GM12878 (cell line): ENCODE measurements at regions not wholly inside any gene's neighbourhood (a gene's known extent, or its start where the extent isn't known, plus 50 kb on each side); places are given as distances from the start of the nearest gene placed in this dataset.

ENCODE experiments used
- BCL3 ChIP-seq: IDR thresholded peaks from 2 replicates; pipeline ENCODE4 v1.6.1; 2011; ENCODE audit warnings: borderline replicate concordance, low read depth, mild to moderate bottlenecking, moderate library complexity, low read length; ENCODE audit not compliant: insufficient read depth, poor library complexity, severe bottlenecking
- BMI1 ChIP-seq: fragments of 450-650 bp; IDR thresholded peaks from 2 replicates; pipeline ENCODE4 v1.6.1; 2016; ENCODE audit warnings: mild to moderate bottlenecking, moderate library complexity, borderline replicate concordance
- CBX5 ChIP-seq: sonication (generic); IDR thresholded peaks from 2 replicates; pipeline ENCODE4 v1.6.1; 2016; ENCODE audit warnings: low read depth, moderate library complexity, mild to moderate bottlenecking, inconsistent platforms
- CHD2 ChIP-seq: IDR thresholded peaks from 2 replicates; pipeline ENCODE4 v1.6.1; 2011; ENCODE audit warnings: low read depth, low read length, improper control_type of control experiment, borderline replicate concordance
- CREB1 ChIP-seq: IDR thresholded peaks from 2 replicates; pipeline ENCODE4 v1.6.1; 2012; ENCODE audit warnings: low read depth, mild to moderate bottlenecking, inconsistent platforms
- CTCF ChIP-seq, 3 experiments: IDR thresholded peaks in 2 of 3; conservative IDR thresholded peaks in 1 of 3; 2 replicates each; pipeline ENCODE4 v1.5.1; 2011; ENCODE audit warnings: low read depth in 3 of 3, low read length in 3 of 3, mild to moderate bottlenecking in 3 of 3, control low read depth in 2 of 3, moderate library complexity in 2 of 3, inconsistent platforms in 1 of 3, mixed read lengths in 1 of 3; ENCODE audit not compliant: control insufficient read depth in 2 of 3, insufficient read depth in 1 of 3; ENCODE audit errors: extremely low read depth in 1 of 3
- EED ChIP-seq: sonication (generic); IDR thresholded peaks from 2 replicates; pipeline ENCODE4 v1.6.1; 2016; ENCODE audit warnings: antibody characterized with exemption, low read depth
- FOS ChIP-seq: IDR thresholded peaks from 3 replicates; pipeline ENCODE4 v1.6.1; 2011; ENCODE audit warnings: borderline replicate concordance; ENCODE audit not compliant: insufficient read length; ENCODE audit errors: extremely low read depth
- GATAD2B ChIP-seq: fragments of 450-650 bp; conservative IDR thresholded peaks from 2 replicates; pipeline ENCODE4 v1.6.1; 2017; ENCODE audit warnings: low read depth, mild to moderate bottlenecking, moderate library complexity
- IKZF1 ChIP-seq: fragments of 450-650 bp; conservative IDR thresholded peaks from 2 replicates; pipeline ENCODE4 v1.6.1; 2017; ENCODE audit warnings: antibody characterized with exemption, mild to moderate bottlenecking
- IKZF2 ChIP-seq, 2 experiments: fragments of 450-650 bp; IDR thresholded peaks; 2 replicates each; pipeline ENCODE4 v1.6.1; 2017; ENCODE audit warnings: mild to moderate bottlenecking in 2 of 2, moderate library complexity in 2 of 2
- IRF3 ChIP-seq: fragments of 450-650 bp; IDR thresholded peaks from 2 replicates; pipeline ENCODE4 v1.6.1; 2014; ENCODE audit warnings: mild to moderate bottlenecking
- IRF4 ChIP-seq: IDR thresholded peaks from 2 replicates; pipeline ENCODE4 v1.6.1; 2011; ENCODE audit warnings: low read depth, low read length
- KDM1A ChIP-seq: fragments of 200-600 bp; sonication (generic); IDR thresholded peaks from 2 replicates; pipeline ENCODE4 v1.6.1; 2016; ENCODE audit warnings: borderline replicate concordance
- MEF2A ChIP-seq: IDR thresholded peaks from 2 replicates; pipeline ENCODE4 v1.6.1; 2011; ENCODE audit warnings: low read depth, mild to moderate bottlenecking, low read length, moderate library complexity; ENCODE audit not compliant: insufficient read depth
- MYB ChIP-seq: fragments of 150-350 bp; IDR thresholded peaks from 2 replicates; pipeline ENCODE4 v1.6.1; 2014; ENCODE audit warnings: mild to moderate bottlenecking, low read depth, low read length, borderline replicate concordance
- NR2C2 ChIP-seq: IDR thresholded peaks from 2 replicates; pipeline ENCODE4 v1.6.1; 2011; ENCODE audit warnings: borderline replicate concordance, low read depth; ENCODE audit not compliant: control insufficient read depth, insufficient read length
- RB1 ChIP-seq: fragments of 450-650 bp; formaldehyde crosslinking; IDR thresholded peaks from 2 replicates; pipeline ENCODE4 v1.6.1; 2017; ENCODE audit warnings: mild to moderate bottlenecking, borderline replicate concordance
- SMAD1 ChIP-seq: fragments of 450-650 bp; IDR thresholded peaks from 2 replicates; pipeline ENCODE4 v1.6.1; 2018; ENCODE audit warnings: mild to moderate bottlenecking, low read depth; ENCODE audit not compliant: partially characterized antibody
- SREBF2 ChIP-seq: IDR thresholded peaks from 2 replicates; pipeline ENCODE4 v1.6.1; 2012; ENCODE audit warnings: mild to moderate bottlenecking, low read length
- USF1 ChIP-seq: IDR thresholded peaks from 2 replicates; pipeline ENCODE4 v1.6.1; 2011; ENCODE audit warnings: borderline replicate concordance, low read depth, mild to moderate bottlenecking, moderate library complexity, mixed read lengths, low read length; ENCODE audit not compliant: insufficient read depth; ENCODE audit errors: extremely low read length
- USF2 ChIP-seq: IDR thresholded peaks from 2 replicates; pipeline ENCODE4 v1.6.1; 2011; ENCODE audit warnings: low read depth, low read length, improper control_type of control experiment, borderline replicate concordance
- ZNF217 ChIP-seq: fragments of 450-650 bp; IDR thresholded peaks from 2 replicates; pipeline ENCODE4 v1.6.1; 2017; ENCODE audit warnings: antibody characterized with exemption, mild to moderate bottlenecking
- ZNF24 ChIP-seq: fragments of 450-650 bp; IDR thresholded peaks from 2 replicates; pipeline ENCODE4 v1.6.1; 2017; ENCODE audit warnings: antibody characterized with exemption, mild to moderate bottlenecking
- ZNF384 ChIP-seq: IDR thresholded peaks from 2 replicates; pipeline ENCODE4 v1.6.1; 2012; ENCODE audit warnings: low read depth, mild to moderate bottlenecking, low read length, improper control_type of control experiment, borderline replicate concordance

GRCh38 chr14:92259613-92260357, 63.2 kb upstream of the SLC24A4 start (continued):
- no peak for TF ChIP-seq USF1
- TF ChIP-seq ZNF384 = no peak
- no peak for TF ChIP-seq SMAD1
- no peak; the same call in 1 of the 2 replicates for TF ChIP-seq USF2
- no peak for TF ChIP-seq MYB
- TF ChIP-seq IRF4 = 0 out of 2 replicates have a peak, but pooled peaks have one; percentile 69
- no peak for TF ChIP-seq FOS
- TF ChIP-seq IKZF1 = peak; percentile 83
- TF ChIP-seq ZNF217 = peak; percentile 70
- TF ChIP-seq CREB1 = no peak
- no peak for TF ChIP-seq BMI1
- TF ChIP-seq CBX5 = peak; percentile 45; the same call in 1 of the 2 replicates
- TF ChIP-seq EED = peak; percentile 36; the same call in 1 of the 2 replicates
- TF ChIP-seq IKZF2 (IDR thresholded peaks at IDR 0.05) = peak; percentile 83 to 86; a peak in 3 of 4 replicates
- TF ChIP-seq ZNF24 = no peak
- TF ChIP-seq GATAD2B = 0 out of 2 replicates have a peak, but pooled peaks have one; percentile 66
- TF ChIP-seq NR2C2 = no peak
- TF ChIP-seq MEF2A = 0 out of 2 replicates have a peak, but pooled peaks have one; percentile 12
- no peak for TF ChIP-seq RB1
- TF ChIP-seq SREBF2 = no peak
- TF ChIP-seq BCL3 = no peak
- no peak for TF ChIP-seq IRF3
- TF ChIP-seq CHD2 = no peak
- TF ChIP-seq KDM1A = no peak
- peak in 1 of 3 experiments; percentile 13; a peak in 1 of 6 replicates for TF ChIP-seq CTCF (IDR thresholded peaks at IDR 0.05 in 2 of 3, conservative IDR thresholded peaks at IDR 0.05 in 1 of 3; ENCODE audit: control insufficient read depth in 2 of 3, extremely low read depth in 1 of 3, insufficient read depth in 1 of 3, low read depth in 3 of 3, low read length in 3 of 3)
